A549 (cell line): ENCODE measurements at regions not wholly inside any gene's neighbourhood (a gene's known extent, or its start where the extent isn't known, plus 50 kb on each side); places are given as distances from the start of the nearest gene placed in this dataset.

Experiments
- ATAC-seq, 2 experiments: fragments of 200-7000 bp in 1 of 2; fragments of >200 bp in 1 of 2; cut with Nextera tagmentation in 1 of 2; cut with Tn5 transposase in 1 of 2; 3 replicates each; pipeline versions ENCODE4 v1.8.0 to v1.9.1; 2018 to 2020; ENCODE audit warnings: mild to moderate bottlenecking in 1 of 2, moderate library complexity in 1 of 2
- CTCF ChIA-PET: fragments of 300-600 bp; sonication (Branson Sonifier 250); formaldehyde crosslinking; extraction: SDS; loops from one replicate; lab custom pipeline; 2021; ENCODE audit warnings: antibody characterized with exemption, inconsistent platforms; lab: Yijun Ruan, JAX
- POLR2A ChIA-PET: fragments of 350-600 bp; formaldehyde crosslinking; extraction: SDS; loops from one replicate; lab custom pipeline; 2021; ENCODE audit warnings: antibody characterized with exemption, inconsistent platforms; lab: Yijun Ruan, JAX
- DNase-seq, 2 experiments: peaks; one replicate each; pipeline versions ENCODE4 v3.0.0 to v3.0.0-alpha.2; 2011 to 2016; ENCODE audit warnings: low read depth in 1 of 2, low spot score in 1 of 2
- FAIRE-seq: peaks from 2 replicates; lab custom pipeline; 2011; peaks lifted over from hg19 to GRCh38; lab: Jason Lieb, UNC
- H3K27ac ChIP-seq, 2 experiments: fragments of >200 bp; sonication (Bioruptor Twin); formaldehyde crosslinking; 3 replicates each; pipeline ENCODE4 v1.5.1; 2016 to 2017
- H3K4me1 ChIP-seq: fragments of >200 bp; sonication (Bioruptor Twin); formaldehyde crosslinking; 3 replicates; pipeline ENCODE4 v1.6.1; 2016
- H3K4me2 ChIP-seq: fragments of >200 bp; sonication (Bioruptor Twin); formaldehyde crosslinking; 3 replicates; pipeline ENCODE4 v1.6.1; 2016
- H3K4me3 ChIP-seq: fragments of >200 bp; sonication (Bioruptor Twin); formaldehyde crosslinking; 3 replicates; pipeline ENCODE4 v1.5.1; 2016
- H3K9me3 ChIP-seq: fragments of >200 bp; sonication (Bioruptor Twin); formaldehyde crosslinking; 3 replicates; pipeline ENCODE4 v1.6.1; 2016
- ELK1 ChIP-seq: fragments of 150-350 bp; IDR thresholded peaks from 2 replicates; pipeline ENCODE4 v1.6.1; 2014; ENCODE audit warnings: low read depth, mild to moderate bottlenecking, low read length
- FOSB ChIP-seq: fragments of 250-450 bp; sonication (Bioruptor Pico); IDR thresholded peaks from 2 replicates; pipeline ENCODE4 v1.5.0; 2020; ENCODE audit warnings: mild to moderate bottlenecking, moderate library complexity
- GATA3 ChIP-seq: IDR thresholded peaks from 2 replicates; pipeline ENCODE4 v1.6.1; 2012; ENCODE audit warnings: borderline replicate concordance
- HEYL ChIP-seq: fragments of 250-450 bp; sonication (Bioruptor Pico); IDR thresholded peaks from 2 replicates; pipeline ENCODE4 v1.8.0; 2021; ENCODE audit warnings: mild to moderate bottlenecking, moderate library complexity
- HMGXB4 ChIP-seq: fragments of 250-450 bp; sonication (Bioruptor Pico); IDR thresholded peaks from 2 replicates; pipeline ENCODE4 v1.5.0; 2021; ENCODE audit warnings: mild to moderate bottlenecking, moderate library complexity, borderline replicate concordance
- JUNB ChIP-seq: fragments of >200 bp; sonication (Bioruptor Twin); formaldehyde crosslinking; IDR thresholded peaks from 2 replicates; pipeline ENCODE4 v1.6.1; 2016
- MAFK ChIP-seq: fragments of 450-650 bp; IDR thresholded peaks from 2 replicates; pipeline ENCODE4 v1.6.1; 2014; ENCODE audit not compliant: partially characterized antibody
- NR3C1 ChIP-seq: fragments of >200 bp; sonication (Bioruptor Twin); formaldehyde crosslinking; IDR thresholded peaks from 3 replicates; pipeline ENCODE4 v1.6.1; 2017
- POLR2AphosphoS2 ChIP-seq: conservative IDR thresholded peaks from 2 replicates; pipeline ENCODE4 v1.6.1; 2012; ENCODE audit warnings: low read length, improper control_type of control experiment, inconsistent platforms
- RFX5 ChIP-seq: fragments of 450-650 bp; IDR thresholded peaks from 2 replicates; pipeline ENCODE4 v1.7.1; 2014; ENCODE audit warnings: antibody characterized with exemption, mild to moderate bottlenecking, moderate library complexity
- RNF2 ChIP-seq: fragments of 200-600 bp; sonication (generic); IDR thresholded peaks from 2 replicates; pipeline ENCODE4 v1.6.1; 2016; ENCODE audit warnings: low read depth, mild to moderate bottlenecking, antibody characterized with exemption, moderate library complexity, borderline replicate concordance
- SREBF2 ChIP-seq: fragments of 450-650 bp; IDR thresholded peaks from 2 replicates; pipeline ENCODE4 v1.6.1; 2014; ENCODE audit warnings: mild to moderate bottlenecking, moderate library complexity
- ZC3H11A ChIP-seq: fragments of 450-650 bp; IDR thresholded peaks from 2 replicates; pipeline ENCODE4 v1.6.1; 2014; ENCODE audit warnings: antibody characterized with exemption, mild to moderate bottlenecking
- WGBS: methylation state at CpG from one replicate; pipeline ENCODE4 v1.1.6; 2017; ENCODE audit errors: missing lambda C conversion rate; 5-methylcytosine and 5-hydroxymethylcytosine counted together
- TF ChIP-seq, protein P1 (sequence below): IDR thresholded peaks from 2 replicates; pipeline ENCODE4 v1.6.1; 2012
- TF ChIP-seq, protein P2 (sequence below): IDR thresholded peaks from 2 replicates; pipeline ENCODE4 v1.6.1; 2012; ENCODE audit warnings: low read depth, borderline replicate concordance
- TF ChIP-seq, protein P3 (sequence below): fragments of 450-650 bp; IDR thresholded peaks from 2 replicates; pipeline ENCODE4 v1.6.1; 2014; ENCODE audit warnings: antibody characterized with exemption

- Histone ChIP-seq H3K9me3 (peaks cover 4% of the 10 kb centered on the region; the same call in 2 of the 3 replicates), H3K27ac (no peak overlapping the region), H3K4me2 (no peak overlapping the region), H3K4me1 (no peaks in the 10 kb centered on the region), H3K4me3 (no peak overlapping the region)
- DNase-seq, result no peak
- ATAC-seq, result no peak
- POLR2A ChIA-PET, result no interaction called here
- no peak for FAIRE-seq
- CTCF ChIA-PET, result interaction anchor here (0.9 kb wide), 1 partner anchor 43 kb away, joined by 3 read pairs; no protein-coding TSS in a partner anchor
- TF ChIP-seq, protein P1, sequence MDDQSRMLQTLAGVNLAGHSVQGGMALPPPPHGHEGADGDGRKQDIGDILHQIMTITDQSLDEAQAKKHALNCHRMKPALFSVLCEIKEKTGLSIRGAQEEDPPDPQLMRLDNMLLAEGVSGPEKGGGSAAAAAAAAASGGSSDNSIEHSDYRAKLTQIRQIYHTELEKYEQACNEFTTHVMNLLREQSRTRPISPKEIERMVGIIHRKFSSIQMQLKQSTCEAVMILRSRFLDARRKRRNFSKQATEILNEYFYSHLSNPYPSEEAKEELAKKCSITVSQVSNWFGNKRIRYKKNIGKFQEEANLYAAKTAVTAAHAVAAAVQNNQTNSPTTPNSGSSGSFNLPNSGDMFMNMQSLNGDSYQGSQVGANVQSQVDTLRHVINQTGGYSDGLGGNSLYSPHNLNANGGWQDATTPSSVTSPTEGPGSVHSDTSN, result no peak
- TF ChIP-seq SREBF2, result no peak
- TF ChIP-seq RNF2, result no peak
- TF ChIP-seq, protein P2, sequence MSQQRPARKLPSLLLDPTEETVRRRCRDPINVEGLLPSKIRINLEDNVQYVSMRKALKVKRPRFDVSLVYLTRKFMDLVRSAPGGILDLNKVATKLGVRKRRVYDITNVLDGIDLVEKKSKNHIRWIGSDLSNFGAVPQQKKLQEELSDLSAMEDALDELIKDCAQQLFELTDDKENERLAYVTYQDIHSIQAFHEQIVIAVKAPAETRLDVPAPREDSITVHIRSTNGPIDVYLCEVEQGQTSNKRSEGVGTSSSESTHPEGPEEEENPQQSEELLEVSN, result no peak
- 47% methylated on average over 13 of the region's 13 CpGs for WGBS
Observed at GRCh38 chr17:5781236-5781927, 197.1 kb upstream of the NLRP1 start.

DNA sequence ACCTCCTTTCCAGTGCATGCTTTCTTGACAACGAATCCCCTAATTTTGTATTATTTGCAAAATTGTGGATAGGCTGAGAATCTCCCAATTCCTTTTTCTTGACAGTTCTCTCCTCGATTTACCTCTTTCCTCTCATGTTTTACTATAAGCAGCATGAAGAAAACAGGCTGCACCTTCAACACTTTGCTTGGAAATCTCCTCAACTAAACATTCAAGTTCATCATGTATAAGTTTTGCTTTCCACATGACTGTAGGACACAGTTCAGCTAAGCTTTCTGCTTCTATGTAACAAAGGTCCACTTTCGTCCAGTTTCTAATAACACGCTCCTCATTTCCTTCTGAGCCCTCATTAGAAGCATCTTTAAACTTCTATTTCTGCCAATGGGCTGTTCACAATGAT lies 199.0 kb upstream of the NLRP1 start:
- no peaks in the 10 kb centered on the region for H3K4me1 ChIP-seq
- peaks cover 4% of the 10 kb centered on the region; the same call in 2 of the 3 replicates for H3K9me3 ChIP-seq
- H3K4me2 ChIP-seq, result no peak overlapping the region
- no peak for FAIRE-seq
- ATAC-seq, result no peak
- no peak for DNase-seq
- ChIA-PET CTCF (no interaction called here), POLR2A (no interaction called here)
- TF ChIP-seq, protein P3, sequence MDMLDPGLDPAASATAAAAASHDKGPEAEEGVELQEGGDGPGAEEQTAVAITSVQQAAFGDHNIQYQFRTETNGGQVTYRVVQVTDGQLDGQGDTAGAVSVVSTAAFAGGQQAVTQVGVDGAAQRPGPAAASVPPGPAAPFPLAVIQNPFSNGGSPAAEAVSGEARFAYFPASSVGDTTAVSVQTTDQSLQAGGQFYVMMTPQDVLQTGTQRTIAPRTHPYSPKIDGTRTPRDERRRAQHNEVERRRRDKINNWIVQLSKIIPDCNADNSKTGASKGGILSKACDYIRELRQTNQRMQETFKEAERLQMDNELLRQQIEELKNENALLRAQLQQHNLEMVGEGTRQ, result no peak
- TF ChIP-seq JUNB, result no peak
- no peak for TF ChIP-seq NR3C1
- no peak for TF ChIP-seq ELK1
- no peak for TF ChIP-seq RFX5
- TF ChIP-seq MAFK, result no peak
- TF ChIP-seq POLR2AphosphoS2, result no peak
- TF ChIP-seq HMGXB4 (CRISPR knock-in tag), result no peak
- TF ChIP-seq HEYL, result no peak
- no peak for TF ChIP-seq ZC3H11A
- TF ChIP-seq FOSB (CRISPR knock-in tag), result no peak
- no peak overlapping the region for H3K27ac ChIP-seq
- WGBS, result 35% methylated on average over 4 of the region's 4 CpGs
- no peak overlapping the region for H3K4me3 ChIP-seq

GRCh38 chr17:5783851-5784250 lies 199.5 kb upstream of the NLRP1 start:
- TF ChIP-seq GATA3, result no peak
- TF ChIP-seq, all 56 proteins: peak for 0
- no peak for DNase-seq
- H3K4me2 ChIP-seq, result no peak overlapping the region
- H3K27ac ChIP-seq, result no peak overlapping the region
- no peak for ATAC-seq
- no peaks in the 10 kb centered on the region for H3K4me1 ChIP-seq
- ChIA-PET POLR2A (no interaction called here), CTCF (no interaction called here)
- peaks cover 4% of the 10 kb centered on the region; the same call in 2 of the 3 replicates for H3K9me3 ChIP-seq
- FAIRE-seq, result no peak
- WGBS, result 64% methylated on average over 3 of the region's 3 CpGs
- no peak overlapping the region for H3K4me3 ChIP-seq
